SKM-1 (cell line): ENCODE measurements at regions not wholly inside any gene's neighbourhood (a gene's known extent, or its start where the extent isn't known, plus 50 kb on each side); places are given as distances from the start of the nearest gene placed in this dataset.

ENCODE experiments used
- DNase-seq: peaks from one replicate; lab custom pipeline; 2025; ENCODE audit not compliant: unreplicated experiment; lab: John Stamatoyannopoulos, UW

DNA sequence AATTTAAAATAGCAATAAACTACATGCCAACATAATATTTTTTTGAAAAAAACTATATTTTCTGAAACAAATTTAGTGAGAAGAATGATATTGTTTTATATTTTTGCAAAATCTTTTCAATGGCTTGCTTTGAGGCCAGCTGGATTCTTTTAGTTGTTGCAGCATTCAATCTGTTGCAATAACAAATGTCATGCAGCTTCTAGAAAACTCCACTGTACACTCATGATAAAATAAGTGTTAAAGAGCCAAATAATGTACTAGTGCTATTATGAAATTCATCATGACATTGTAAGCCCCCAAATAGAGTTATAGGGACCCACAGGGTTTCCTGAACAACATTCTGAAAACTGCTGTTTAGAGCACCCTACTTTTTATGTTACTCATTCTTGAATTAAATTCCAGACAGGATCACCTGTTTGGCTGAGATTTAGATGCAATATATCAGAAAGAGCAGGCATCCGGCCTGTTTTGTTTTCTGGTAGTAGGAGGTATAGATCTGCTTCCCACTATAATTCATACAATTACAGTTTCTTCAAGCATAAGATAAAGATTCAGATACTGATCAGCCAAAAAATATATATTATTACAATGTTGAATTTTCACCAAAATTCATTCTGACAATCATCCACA is 703.0 kb upstream of the ZNF385D start:
- no peak for DNase-seq

DNA sequence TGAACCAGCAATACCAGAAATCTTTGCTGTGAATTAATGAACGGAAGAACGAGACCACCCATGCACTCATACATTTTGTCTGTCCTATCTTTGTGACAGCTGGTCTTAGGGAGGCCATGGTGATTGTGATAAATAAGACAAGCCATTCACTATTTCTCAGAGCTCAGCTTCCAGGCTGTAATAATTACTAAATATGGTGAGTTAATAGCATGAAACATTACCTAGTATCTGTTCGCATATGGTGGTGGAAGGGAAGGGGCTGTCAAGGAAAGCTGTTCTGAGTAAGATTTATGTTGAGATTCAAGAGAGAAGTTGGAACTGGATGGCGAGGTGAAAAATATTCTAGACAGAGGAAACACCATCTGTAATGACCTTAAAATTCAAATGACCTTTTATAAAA is 719.0 kb upstream of the ZNF385D start:
- no peak for DNase-seq

DNA sequence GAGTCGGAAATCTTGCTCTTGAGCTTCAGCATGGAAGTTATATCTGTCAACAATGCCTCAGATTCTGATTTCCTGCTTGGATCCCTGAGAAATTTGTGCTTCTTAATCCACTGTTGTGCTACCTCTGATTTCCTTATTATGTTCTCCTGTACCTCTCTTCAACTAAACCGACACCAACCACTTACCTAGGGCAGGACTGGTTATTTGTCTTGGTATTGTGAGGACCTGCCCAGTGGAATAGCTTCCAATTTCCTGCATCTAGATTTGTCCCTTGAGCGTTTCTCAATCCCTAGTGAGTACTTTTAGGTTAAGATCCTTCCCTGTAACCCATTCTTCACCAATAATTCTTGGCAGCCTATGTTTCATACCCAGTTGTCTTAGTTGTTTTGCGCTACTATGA is 720.5 kb upstream of the ZNF385D start:
- no peak for DNase-seq

DNA sequence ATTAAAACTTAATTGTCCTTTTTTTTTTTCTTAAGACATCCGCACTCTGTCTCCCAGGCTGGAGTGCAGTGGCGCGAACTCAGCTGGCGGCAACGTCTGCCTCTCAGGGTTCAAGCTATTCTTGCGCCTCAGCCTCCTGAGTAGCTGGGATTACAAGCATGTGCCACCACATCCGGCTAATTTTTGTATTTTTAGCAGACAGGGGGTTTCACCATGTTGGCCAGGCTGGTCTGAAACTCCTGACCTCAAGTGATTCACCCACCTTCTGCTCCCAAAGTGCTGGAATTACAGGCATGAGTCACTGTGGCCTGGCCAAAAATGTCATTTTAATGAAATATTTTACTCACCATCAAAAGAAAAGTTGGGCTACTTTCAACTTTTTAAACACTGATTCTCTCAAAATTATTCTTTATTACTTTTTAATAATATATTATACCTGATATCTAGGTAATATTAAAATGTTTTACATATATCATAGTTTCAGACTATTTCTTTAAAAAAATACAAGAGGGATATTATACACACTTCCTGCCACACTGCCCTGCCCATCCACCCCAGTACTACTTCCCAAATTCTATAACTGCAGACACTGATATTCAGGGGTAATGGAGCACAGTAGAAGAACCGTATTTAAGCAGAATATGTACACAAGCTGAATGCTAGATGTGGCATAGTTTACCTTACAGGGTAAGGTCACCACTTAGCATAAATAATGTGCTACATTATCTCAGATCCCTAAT is 723.9 kb upstream of the ZNF385D start:
- DNase-seq: peak; percentile 72

DNA sequence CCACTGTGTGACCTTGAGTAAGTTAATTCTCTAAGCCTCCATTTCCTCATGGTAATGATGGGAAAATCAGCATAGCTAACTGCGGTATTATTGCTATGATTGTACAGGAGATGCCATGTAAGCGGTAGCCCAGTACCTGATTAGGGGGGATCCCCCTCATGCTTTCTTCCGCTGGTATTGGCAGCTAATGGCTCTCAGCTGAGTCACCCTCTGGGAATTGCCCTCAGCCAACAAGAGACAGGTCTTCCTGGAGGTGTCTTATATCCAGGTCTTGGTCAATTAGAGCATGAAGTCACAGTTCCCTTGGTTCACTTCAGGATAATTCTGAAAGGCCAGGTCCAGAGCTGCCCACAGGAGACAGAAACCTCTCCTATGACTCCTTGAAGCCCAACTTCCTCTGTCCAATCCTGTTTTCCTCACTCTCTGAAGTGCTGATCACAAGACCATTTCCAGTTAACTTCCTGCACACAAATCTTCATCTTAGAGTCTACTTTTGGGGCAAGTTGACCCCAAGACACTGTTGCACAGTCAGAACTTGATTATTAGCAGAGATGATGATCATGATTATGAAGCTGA is 724.7 kb upstream of the ZNF385D start:
- no peak for DNase-seq

DNA sequence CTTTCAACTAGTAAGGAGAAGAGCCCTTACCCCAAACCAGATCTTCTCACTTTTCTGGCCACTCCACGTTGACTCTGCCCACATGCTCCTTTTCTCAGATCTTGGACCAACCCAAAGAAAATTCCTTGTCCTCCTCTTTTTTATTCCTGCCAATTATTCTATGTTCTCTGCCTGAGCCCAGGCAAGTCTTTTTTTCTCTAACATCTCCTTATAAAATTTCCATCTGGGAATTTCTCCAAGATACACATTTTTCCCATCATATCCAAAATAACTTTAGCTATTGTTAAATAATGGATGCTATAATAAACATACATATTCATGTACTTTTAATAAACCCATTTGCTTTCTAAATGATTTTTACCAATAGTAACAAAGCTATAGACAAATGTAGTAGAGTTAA is 726.0 kb upstream of the ZNF385D start:
- DNase-seq: no peak

DNA sequence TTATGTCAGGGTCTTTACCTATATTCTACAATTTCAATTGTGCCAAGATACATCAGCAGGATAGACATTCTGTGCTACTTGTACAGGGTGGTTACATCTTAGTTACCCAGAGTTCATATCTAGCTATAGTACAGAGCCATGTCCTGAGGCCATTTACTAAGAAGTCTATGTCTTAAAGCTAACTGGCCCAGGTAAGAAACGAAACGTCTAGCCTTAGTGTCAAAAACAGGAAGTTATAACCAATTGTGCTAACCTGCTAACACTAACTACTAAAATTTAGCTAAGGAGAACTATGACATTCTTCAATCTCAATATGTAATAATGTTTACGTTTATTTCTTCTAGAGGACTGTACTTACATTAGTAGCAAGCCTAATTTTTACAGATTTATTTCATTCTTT is 717.2 kb upstream of the UBE2E2 start:
- DNase-seq: no peak

DNA sequence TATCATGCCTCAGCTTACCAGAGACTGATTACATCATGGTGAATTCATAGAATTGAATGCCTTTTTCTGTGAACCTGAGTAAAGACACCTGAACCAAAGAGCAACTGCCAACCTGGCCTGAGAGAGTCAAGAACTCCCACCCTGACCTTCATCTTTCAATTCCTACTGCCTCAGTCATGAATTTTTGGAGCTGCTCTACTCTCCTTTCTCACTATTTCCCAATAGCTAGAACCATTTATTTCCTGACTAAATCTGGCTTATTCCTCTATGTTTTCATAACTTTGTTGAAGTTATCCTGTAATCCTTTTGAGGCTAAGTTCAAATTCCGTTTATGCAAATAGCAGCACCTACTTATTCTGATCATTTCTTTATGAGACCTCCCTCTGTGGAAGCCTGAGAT is 712.4 kb upstream of the UBE2E2 start:
- DNase-seq: no peak

DNA sequence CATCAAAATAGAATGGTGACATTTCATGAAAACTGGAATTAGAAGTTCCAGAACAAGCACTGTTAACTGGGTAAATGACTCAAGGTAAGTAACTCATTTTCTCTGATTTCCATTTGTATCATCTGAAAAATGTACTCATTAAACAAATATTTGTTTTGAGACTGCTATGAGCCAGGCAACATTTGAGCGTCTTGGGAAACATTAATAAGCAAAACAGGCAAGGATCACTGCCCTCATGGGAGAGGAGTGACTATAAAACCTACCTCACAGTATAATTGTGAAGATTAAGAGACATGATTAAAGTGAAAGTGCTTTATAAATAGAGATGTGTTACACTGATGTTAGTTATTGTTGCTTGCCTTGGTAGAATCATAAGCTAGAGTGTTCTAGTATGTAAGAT is 711.8 kb upstream of the UBE2E2 start:
- no peak for DNase-seq

DNA sequence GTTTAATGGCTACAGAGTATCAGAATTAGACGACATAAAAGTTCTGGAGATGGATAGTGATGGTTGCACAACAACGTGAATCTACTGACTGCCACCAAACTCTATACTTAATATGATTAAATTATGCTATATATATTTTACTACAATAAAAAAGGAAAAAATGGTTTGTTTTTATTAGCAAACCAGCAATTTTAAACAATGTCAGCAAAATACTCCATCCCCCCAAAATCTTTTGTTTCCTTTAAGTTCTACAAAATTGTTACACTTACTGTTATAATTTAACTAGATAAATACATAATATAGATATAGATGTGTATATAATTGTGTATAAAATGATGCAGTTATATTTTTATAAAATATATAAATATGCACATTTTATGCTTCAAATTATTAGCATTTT is 710.8 kb upstream of the UBE2E2 start:
- no peak for DNase-seq

DNA sequence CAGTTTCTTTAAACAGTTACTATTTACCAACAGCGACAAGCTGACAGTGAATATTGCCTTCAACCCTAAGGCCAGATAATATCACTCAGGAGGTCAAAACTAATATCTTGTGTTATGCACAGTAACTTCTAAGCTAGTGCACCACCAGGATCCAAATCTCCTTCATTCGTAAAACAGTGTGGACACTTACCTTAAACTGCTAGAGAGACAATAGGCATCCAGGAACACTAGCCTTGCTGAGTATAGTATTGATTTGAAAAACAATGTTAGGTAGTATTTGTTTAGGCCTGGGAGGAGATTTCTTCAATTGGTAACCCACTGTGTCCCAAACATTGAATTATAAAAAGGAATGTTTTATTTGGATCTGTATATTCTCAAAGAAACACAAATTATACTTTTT is 707.9 kb upstream of the UBE2E2 start:
- DNase-seq: no peak

DNA sequence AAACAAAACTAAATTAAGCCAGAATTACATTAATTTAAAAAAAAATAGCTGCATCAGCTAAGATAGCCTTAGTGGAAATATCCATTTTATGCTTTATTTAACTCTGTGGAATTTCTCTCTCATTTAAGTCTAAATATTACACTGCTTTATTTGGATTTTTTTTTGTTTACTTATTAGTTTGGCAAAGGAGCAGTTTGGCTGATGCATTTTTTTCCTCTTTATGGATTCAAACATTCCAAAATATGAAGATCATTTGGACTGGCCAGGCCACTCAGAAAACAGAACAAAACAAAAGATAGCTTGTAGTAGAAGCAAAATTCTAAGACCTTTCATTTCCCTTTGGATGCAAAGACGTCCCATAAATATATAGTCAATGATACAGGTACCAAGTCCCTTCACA is 707.3 kb upstream of the UBE2E2 start:
- DNase-seq: no peak

DNA sequence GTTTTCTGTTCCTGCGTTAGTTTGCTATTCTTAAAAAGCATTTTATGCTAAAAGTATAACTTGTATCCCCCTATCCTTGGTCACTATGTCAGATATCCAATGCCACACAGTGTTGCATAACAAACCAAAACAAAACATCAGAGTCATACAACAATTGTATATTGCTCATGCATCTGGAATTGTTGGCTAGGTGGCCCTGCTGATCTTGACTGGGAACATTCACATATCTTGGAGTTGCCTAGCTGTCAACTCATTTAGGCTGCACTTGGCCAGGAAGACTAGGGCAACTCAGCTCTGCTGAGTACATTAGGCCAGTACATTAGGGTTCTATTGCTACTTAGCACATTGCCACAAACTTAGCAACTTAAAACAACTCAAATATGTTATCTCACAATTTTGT is 706.5 kb upstream of the UBE2E2 start:
- no peak for DNase-seq

DNA sequence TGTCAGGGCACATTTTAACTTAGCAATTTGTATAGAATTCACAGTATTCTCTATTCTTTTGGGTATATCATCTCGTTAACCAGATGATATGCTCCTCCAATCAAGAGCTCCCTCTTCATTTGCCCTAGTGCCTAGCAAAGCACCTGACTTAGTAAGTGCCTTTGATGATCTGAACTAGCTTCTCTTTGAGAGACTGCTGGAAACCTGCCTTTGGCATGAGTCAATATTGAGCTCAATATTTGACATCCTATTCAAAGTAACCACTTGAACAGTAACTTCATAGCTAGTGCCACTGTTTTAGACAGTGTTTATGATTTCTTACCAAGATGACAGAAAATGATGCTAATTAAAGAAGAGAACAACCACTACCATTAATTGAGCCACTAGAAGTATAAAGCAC is 696.3 kb upstream of the UBE2E2 start:
- DNase-seq: no peak

DNA sequence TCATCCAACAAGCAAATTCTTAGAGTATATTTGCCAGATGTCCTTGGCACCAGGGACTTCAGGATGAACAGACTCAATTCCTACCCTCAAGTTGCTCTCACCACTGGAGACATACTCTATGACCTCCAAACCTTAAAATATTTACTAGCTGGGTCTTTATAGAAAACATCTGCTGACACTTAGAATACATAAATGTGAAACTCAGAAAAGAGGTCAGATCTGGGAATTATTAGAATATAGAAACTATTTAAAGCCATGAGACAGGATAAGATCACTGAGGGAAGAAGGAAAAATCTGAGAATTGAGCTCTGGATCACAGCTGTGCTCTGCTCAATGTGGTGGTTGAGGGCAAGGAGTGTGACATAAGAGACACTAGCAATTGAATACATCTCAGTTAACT is 695.4 kb upstream of the UBE2E2 start:
- no peak for DNase-seq

DNA sequence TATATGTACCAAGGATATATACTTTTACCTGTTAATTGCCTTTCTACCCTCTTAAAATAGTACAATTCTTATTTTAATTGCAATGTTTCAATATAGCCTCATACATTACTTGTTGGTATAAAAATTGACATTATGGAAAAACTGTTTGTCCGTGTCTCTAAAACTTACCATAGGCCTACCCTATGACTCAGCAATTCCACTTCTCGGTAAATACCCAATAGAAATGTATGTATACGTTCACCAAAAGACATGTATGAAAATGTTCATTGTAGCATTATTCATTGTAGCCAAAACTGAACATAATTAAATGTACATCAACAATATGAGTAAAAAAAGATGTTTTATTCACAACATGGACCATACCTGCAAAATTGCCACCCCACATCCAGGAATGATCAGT is 679.2 kb upstream of the UBE2E2 start:
- no peak for DNase-seq

DNA sequence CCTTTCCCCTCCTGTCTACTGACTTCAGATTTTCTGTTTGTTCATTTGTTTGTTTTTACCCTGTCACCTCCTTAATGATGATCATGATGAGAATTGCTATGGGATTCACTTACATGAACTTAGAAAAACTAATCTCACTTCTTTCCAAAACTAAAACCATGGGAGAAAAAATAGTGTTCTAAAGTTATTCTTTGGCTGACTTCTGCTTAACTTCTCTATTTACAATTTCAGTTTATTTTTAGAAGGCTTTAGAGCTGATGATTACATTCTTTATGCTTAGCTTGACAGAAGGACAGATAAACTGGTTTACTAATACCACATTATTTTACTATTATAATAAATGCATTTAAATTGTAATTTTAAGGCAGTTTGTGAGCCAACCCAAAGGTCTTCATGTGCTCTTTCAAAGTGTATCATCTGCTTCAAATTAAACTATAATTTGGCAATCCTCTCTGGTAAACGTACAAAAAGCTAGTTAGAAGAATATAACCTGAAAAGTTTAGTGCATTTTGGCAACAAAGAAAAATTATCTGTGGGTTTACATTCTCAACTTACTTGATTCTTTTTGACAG is 676.8 kb upstream of the UBE2E2 start:
- no peak for DNase-seq

DNA sequence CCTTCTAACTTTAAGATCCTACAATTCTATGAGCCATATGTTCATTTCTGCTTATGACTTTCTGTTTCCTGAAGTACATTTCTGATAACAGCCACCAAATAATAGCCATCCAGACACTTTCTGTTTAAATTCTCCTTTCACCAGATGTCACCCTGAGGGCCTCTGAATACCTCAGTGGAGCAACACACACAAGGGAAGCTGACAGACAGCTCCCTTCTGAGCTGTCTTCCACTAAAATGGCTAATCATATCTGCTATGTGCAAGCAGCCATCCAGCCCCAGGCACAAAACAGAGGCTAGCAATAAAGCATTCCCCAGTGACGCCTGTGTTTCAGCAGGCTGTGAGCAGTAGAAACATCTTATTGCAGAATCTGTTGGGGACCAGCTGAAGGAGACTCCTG is 666.6 kb upstream of the UBE2E2 start:
- no peak for DNase-seq

DNA sequence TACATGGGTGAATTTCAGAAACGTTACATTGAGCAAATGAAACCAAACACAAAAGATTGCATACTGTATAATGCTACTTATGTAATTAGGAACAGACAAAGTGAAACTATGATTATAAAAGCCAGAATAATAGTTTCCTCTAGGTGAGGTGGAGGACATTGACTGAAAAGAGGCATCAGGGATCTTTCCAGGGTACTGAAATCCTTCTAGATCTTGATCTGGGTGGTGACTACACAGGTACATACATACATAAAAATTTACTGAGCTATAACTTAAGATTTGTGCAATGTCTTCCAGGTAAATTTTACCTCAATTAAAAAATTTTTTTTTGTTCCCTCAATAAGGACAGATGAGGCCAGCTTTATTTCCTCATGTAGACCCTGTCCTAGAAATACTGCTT is 665.6 kb upstream of the UBE2E2 start:
- no peak for DNase-seq

DNA sequence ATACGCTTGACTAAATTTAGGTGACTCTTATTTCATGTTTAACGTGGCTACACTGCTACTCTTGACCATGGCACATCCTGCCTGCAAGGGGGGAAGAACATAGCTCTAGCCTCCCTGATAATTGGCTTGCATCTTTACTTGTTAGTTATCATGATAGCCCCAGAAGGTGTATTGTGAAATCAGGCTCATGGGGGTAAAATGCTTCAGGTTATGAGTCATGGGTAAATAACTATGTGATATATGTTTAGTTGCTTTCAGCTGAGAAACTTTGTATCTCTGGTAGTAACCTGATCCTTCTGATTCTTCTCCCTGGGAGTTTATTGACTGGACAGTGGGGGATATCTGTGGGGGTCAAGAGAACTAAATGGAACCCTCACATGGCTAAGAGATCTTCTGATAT is 660.8 kb upstream of the UBE2E2 start:
- DNase-seq: no peak

DNA sequence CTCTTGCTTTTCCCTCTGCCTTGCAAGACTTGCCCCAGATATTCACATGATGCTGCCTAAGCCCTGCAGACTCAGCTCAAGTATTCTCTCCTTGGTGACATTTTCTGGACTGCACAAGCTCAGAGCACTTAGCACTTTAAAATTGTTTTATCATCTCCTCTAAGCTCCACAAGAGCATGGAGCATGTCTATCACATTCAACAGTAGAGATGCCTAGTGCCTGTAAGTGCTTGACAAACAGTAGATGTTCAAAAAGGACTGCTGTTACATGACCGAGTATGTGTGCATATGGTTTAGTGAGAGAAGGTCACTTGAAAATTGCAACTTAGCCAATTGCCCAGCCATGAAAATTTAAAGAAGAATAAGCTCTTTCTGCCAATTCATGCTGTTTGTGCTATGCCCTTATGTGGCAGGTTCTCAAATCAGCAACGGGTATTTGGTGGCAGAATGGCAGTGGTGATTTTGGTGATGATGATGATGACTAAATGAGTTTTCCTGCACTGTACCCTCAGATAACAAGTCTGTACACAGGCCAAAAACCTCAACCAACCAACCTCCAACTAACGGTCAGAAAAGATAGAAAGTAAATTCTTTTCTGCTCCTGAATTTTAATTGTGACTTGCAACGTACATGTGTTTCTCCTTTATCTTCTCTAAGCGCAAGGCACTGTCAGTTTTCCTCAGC is 647.2 kb upstream of the UBE2E2 start:
- DNase-seq: no peak

DNA sequence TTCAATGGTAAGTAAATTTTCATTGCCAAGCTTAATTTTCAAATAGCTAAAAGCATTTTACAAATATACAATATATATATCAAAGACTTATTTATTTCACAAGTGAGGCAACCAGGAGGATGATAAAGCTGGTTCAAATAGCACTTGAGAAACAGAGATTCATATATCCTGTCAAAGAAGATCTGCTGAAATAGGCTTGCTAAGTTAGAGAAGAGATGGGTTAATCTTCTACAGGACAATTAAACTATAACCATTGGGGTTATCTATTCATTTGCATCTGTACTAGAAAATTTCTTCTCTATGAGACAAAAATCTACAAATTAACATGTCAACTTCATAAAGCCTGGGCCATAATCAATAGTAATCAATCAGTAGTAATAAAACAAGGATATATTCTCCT is 637.7 kb upstream of the UBE2E2 start:
- DNase-seq: no peak
